Stimulated activated naive B cell treated with anti-CD40 and anti-IgM and Interleukin-4, amounts not matched to agents 10 μg/mL and 1 μg/mL and 100 μg/mL, for 72 hours (primary cell): ENCODE measurements at regions not wholly inside any gene's neighbourhood (a gene's known extent, or its start where the extent isn't known, plus 50 kb on each side); places are given as distances from the start of the nearest gene placed in this dataset.

Source experiments
- ATAC-seq, 2 donors: fragments of 150-1000 bp; cut with Tn5 transposase; replicated peaks; 2 replicates each; pipeline ENCODE4 v1.10.0; 2021; ENCODE audit warnings: moderate library complexity in 1 of 2
- DNase-seq: peaks from one replicate; pipeline ENCODE4 v3.0.0; 2021
- H3K27ac Mint-ChIP-seq: one replicate; pipeline ENCODE4 v1.8.0; 2022; ENCODE audit warnings: mild to moderate bottlenecking, mixed read lengths
- H3K27me3 Mint-ChIP-seq, 2 donors: one replicate each; pipeline ENCODE4 v1.8.0; 2022; ENCODE audit warnings: mixed read lengths in 2 of 2
- H3K36me3 Mint-ChIP-seq, 2 donors: one replicate each; pipeline ENCODE4 v1.8.0; 2022; ENCODE audit warnings: mixed read lengths in 2 of 2, mild to moderate bottlenecking in 1 of 2
- H3K4me1 Mint-ChIP-seq, 2 donors: one replicate each; pipeline ENCODE4 v1.8.0; 2022; ENCODE audit warnings: mixed read lengths in 2 of 2, mild to moderate bottlenecking in 1 of 2
- H3K4me3 Mint-ChIP-seq, 2 donors: one replicate each; pipeline ENCODE4 v1.8.0; 2022; ENCODE audit warnings: mild to moderate bottlenecking in 2 of 2, mixed read lengths in 2 of 2, moderate library complexity in 1 of 2
- H3K9me3 Mint-ChIP-seq, 2 donors: one replicate each; pipeline ENCODE4 v1.8.0; 2022; ENCODE audit warnings: mixed read lengths in 2 of 2, mild to moderate bottlenecking in 1 of 2

DNA sequence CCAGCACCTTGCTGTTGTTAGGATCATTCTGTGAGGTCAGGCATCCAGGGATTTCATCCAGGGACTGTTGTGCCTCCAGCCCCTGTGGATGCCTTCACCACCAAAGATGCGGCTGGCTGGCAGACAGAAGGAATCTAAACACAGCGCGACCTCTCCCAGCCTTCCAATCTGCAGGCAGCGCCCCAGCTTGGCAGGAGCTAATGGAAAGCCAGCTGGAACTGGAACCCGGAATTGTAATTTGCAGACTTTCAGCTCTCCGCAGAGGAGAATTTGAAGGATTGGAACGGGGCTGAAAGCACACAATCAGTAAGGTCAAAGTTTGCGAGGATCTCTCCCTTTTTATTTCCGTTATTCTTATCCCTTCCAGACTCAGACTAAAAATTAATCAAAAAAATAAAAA is 127.8 kb downstream of the TRIB2 start:
- no peak overlapping the region for H3K4me3 Mint-ChIP-seq
- no peaks in the 10 kb centered on the region for H3K9me3 Mint-ChIP-seq
- H3K27me3 Mint-ChIP-seq: peaks cover 36 to 43% of the 10 kb centered on the region in 2 donors
- no peak overlapping the region for H3K27ac Mint-ChIP-seq
- DNase-seq (no peak), ATAC-seq (no peak)
- no peaks in the 10 kb centered on the region for H3K4me1 Mint-ChIP-seq
- no peaks in the 10 kb centered on the region for H3K36me3 Mint-ChIP-seq

DNA sequence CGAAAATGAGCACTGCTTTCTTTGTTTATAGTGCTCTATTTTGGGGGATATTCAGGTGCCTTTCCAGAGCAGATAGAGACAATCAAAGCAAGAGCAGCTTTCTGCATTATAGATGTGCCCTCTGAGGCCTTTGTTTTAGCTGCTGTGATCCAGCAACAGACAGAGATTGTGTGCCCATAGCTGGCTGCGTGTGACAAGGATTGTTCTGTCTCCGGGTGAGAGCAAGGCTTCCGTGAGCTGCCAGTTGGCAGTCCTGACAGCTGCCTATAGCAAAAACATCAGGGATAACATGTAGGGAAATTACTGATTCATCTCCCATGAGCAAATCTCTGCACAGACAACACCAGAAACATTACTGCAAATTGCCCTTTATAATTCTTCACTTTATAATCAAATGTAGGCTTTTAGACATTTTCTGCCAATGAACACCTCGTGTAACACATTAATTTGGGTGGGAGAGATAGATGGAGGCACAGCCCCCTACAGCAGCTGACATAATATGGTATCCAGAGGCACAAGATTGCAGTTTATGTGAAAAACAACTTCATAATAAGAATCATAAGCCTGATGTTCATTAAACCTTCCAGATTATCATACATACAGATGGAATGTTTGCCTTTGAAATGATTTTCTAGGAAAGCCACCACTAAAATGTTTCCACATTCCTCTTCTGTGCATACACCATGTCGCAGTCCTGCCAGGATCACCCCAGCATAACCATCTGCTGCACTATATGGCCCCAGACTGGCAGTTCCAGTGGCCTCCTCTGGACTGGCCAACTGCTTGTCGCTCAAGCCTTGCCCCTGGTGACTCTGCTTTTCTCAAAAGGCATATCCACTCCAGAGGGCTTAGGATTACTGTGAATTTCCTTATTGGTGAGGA is 131.2 kb downstream of the TRIB2 start:
- Mint-ChIP-seq H3K9me3 (peaks cover 0 to 1% of the 10 kb centered on the region in 2 donors), H3K36me3 (no peaks in the 10 kb centered on the region), H3K4me1 (no peaks in the 10 kb centered on the region), H3K27ac (no peak overlapping the region), H3K4me3 (no peak overlapping the region), H3K27me3 (peaks cover 26 to 35% of the 10 kb centered on the region in 2 donors)
- DNase-seq (no peak), ATAC-seq (no peak)

DNA sequence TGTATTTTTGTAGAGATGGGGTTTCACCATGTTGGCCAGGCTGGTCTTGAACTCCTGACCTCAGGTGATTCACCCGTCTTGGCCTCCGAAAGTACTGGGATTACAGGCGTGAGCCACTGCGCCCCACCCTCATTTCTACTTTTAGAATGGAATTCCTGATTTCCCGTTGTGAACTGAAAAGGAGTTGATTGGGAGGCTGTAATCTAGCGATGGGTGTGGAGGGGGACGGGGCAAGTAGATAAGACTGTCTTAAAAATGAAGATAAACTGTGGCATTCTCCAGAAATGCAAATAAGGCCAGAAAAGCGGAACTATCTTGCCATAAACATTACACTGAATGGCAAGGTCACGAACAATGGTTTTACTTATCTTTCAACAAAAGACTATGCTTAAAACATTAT is 135.4 kb downstream of the TRIB2 start:
- peaks cover 0 to 13% of the 10 kb centered on the region in 2 donors for H3K4me1 Mint-ChIP-seq
- H3K4me3 Mint-ChIP-seq: no peak overlapping the region
- ATAC-seq (no peak), DNase-seq (no peak)
- H3K9me3 Mint-ChIP-seq: peaks cover 0 to 2% of the 10 kb centered on the region in 2 donors
- H3K27ac Mint-ChIP-seq: no peak overlapping the region
- peaks cover 15 to 23% of the 10 kb centered on the region in 2 donors for H3K27me3 Mint-ChIP-seq
- H3K36me3 Mint-ChIP-seq: no peaks in the 10 kb centered on the region

DNA sequence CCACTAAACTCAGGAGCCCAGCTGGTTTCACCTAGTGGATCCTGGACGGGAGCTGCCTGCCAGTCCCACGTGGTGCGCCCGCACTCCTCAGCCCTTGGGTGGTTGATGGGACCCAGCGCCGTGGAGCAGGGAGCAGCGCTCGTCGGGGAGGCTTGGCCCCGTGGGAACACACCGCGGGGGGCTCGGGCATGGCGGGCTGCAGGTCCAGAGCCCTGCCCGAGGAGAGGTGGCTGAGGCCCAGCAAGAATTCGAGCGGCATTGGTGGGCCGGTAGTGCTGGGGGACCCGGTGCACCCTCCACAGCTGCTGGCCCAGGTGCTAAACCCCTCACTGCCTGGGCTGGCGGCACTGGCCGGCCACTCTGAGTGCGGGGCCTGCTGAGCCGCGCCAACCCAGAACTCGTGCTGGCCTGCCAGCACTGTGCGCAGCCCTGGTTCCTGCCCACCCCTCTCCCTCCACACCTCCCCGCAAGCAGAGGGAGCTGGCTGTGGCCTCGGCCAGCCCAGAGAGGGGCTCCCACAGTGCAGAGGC is 137.3 kb downstream of the TRIB2 start:
- Mint-ChIP-seq H3K4me3 (no peak overlapping the region), H3K36me3 (no peaks in the 10 kb centered on the region), H3K27me3 (peaks cover 11 to 20% of the 10 kb centered on the region in 2 donors), H3K9me3 (peaks cover 0 to 2% of the 10 kb centered on the region in 2 donors), H3K4me1 (peaks cover 0 to 13% of the 10 kb centered on the region in 2 donors), H3K27ac (no peak overlapping the region)
- ATAC-seq: no peak
- DNase-seq: no peak

DNA sequence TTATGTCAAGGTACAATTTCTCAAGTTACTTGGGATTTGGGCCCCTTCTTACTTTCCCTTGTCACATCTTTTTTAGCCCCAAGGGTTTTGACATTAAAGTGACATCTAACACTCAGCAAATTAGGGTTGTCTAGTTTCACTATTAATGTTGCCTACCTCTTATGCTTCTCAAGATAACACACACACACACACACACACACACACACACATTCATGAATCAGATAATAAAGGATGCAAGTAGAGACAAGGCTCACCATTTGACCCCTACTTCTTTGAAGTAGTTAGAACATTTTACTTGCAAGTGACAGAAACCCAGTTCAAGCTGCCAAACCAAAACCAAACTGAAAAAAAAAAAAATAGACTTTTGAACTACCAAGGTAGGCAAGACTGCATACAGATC is 138.8 kb downstream of the TRIB2 start:
- peaks cover 4 to 6% of the 10 kb centered on the region in 2 donors for H3K9me3 Mint-ChIP-seq
- ATAC-seq (peak; percentile 38 to 52), DNase-seq (no peak)
- peaks cover 6 to 7% of the 10 kb centered on the region in 2 donors for H3K27me3 Mint-ChIP-seq
- H3K4me3 Mint-ChIP-seq: no peak overlapping the region
- H3K4me1 Mint-ChIP-seq: peaks cover 0 to 13% of the 10 kb centered on the region in 2 donors
- H3K27ac Mint-ChIP-seq: no peak overlapping the region
- H3K36me3 Mint-ChIP-seq: no peaks in the 10 kb centered on the region

DNA sequence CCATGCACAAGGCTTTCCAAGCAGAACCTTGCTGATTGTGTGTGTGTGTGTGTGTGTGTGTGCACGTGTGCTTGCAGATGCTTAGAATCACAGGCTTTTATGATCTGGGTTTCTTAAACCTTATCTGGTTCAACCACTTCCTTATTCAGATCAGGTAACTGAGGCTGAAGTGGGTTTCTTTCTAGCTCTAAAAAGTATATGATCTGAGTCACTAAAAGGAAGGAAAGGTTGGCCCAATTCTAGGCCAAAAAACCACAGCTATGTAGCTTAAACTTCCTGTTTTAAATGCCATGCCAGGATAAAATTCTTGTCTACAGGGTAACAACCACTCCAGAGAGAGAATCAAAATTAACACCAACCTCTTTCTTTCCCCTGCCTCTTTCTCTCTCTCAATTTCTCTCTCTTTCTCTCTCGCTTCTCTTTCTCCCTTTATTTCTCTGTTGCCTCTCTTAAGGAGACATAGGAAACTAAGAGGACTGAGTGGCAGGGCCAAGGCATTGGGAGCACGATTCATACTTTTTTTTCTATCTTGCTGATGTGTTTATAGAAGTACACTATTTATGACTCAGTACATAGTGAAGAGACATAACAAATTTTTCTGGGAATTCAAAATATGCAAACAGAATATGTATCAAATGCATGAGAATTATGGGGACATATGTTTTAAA is 140.3 kb downstream of the TRIB2 start:
- Mint-ChIP-seq H3K4me3 (no peak overlapping the region), H3K27ac (no peak overlapping the region), H3K9me3 (peaks cover 4 to 6% of the 10 kb centered on the region in 2 donors), H3K27me3 (peaks cover 0 to 6% of the 10 kb centered on the region in 2 donors), H3K36me3 (no peaks in the 10 kb centered on the region), H3K4me1 (peaks cover 8 to 16% of the 10 kb centered on the region in 2 donors)
- ATAC-seq: peak; percentile 95
- DNase-seq: no peak

DNA sequence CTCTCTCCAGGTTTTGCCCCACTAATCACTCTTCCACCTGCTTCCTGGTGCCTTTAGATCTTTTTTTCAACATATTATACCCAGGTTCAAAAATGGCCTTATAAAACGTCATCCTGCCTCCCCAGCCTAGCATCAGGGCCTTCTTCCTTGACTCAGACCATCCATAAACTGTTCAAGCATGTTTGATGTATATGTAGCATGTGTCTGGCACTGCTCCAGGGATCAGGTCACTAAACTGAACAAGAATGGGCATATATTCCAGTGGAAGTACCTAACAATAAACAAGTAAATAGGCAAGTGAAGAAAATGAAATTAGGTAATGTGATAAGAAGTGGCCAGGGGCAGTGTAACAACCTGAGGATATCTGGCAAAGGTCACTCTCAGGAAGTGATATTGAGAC is 141.2 kb downstream of the TRIB2 start:
- H3K4me3 Mint-ChIP-seq: no peak overlapping the region
- ATAC-seq: no peak

DNA sequence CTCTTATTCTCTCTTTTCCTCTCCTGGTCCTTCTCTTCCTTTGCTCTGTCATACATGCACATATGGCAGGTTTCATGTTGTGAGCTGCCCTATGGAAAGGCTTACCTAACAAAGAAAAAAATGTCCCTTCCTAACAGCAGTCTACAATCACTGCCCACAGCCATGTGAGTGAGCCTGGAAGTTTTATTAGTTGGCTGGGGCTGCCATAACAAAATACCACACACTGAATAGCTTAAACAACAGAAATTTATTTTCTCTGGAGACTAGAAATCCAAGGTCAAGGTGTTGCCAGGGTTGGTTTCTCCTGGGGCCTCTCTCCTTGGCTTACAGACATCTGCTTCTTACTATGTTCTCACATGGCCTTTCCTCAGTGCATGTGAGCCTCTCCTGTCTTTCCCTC is 142.1 kb downstream of the TRIB2 start:
- H3K27me3 Mint-ChIP-seq: peaks cover 0 to 6% of the 10 kb centered on the region in 2 donors
- ATAC-seq (no peak), DNase-seq (no peak)
- peaks cover 6 to 11% of the 10 kb centered on the region in 2 donors for H3K9me3 Mint-ChIP-seq
- H3K36me3 Mint-ChIP-seq: peaks cover 0 to 5% of the 10 kb centered on the region in 2 donors
- no peak overlapping the region for H3K27ac Mint-ChIP-seq
- no peak overlapping the region for H3K4me3 Mint-ChIP-seq
- H3K4me1 Mint-ChIP-seq: peaks cover 8 to 16% of the 10 kb centered on the region in 2 donors

More for the DNA sequence above, 141.2 kb downstream of the TRIB2 start:
- H3K36me3 Mint-ChIP-seq: no peaks in the 10 kb centered on the region
- H3K27me3 Mint-ChIP-seq: peaks cover 0 to 6% of the 10 kb centered on the region in 2 donors
- H3K9me3 Mint-ChIP-seq: peaks cover 4 to 6% of the 10 kb centered on the region in 2 donors
- no peak for DNase-seq
- peaks cover 8 to 16% of the 10 kb centered on the region in 2 donors for H3K4me1 Mint-ChIP-seq
- H3K27ac Mint-ChIP-seq: no peak overlapping the region

DNA sequence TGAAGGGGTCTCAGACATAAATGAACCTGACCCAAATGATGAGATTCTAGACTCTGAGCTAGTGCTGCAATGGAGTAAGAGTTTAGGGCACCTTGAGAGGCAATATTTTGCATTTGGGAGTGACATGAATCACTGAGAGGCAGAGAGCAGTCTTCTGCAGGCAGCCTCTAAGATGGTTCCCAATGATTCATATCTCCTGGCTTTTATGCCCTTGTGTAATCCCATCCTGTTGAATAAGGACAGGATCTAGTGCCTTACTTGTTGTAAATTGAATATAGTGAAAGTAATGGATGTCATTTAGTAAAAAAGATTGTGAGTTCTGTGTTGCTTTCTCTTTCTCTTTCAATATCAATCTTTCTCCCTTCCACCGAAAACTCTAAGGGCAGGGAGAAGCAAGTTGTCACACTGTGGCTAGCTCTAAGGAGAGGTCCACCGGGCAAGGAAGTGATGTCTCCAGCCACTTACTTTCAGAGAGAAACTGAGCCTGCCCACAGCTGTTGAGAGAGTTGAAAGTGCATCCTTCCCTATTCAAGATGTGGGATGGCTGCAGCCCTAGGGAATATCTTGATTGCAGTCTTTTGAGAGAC is 144.7 kb downstream of the TRIB2 start:
- ATAC-seq (no peak), DNase-seq (no peak)
- Mint-ChIP-seq H3K4me1 (peaks cover 5 to 8% of the 10 kb centered on the region in 2 donors), H3K27me3 (peaks cover 9 to 12% of the 10 kb centered on the region in 2 donors), H3K27ac (no peak overlapping the region), H3K36me3 (peaks cover 5 to 14% of the 10 kb centered on the region in 2 donors), H3K4me3 (no peak overlapping the region), H3K9me3 (peaks cover 11 to 21% of the 10 kb centered on the region in 2 donors)

DNA sequence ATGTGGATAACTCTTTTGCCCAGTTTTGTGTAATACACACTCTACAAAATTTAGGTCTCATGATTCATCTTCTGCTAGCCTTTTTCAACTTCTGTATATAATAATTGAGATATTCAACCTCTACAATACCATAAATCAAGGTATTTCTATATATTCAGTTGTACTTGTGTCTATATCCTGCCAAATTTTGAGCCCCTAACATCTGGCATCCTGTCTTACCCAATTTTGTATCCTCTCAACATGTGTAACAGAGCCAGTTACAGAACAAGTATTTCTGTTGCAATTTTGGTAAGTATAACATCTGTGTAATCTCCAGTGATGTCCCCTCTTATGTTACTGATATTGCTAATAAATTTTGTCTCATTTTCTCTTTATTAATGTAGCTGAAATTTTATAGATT is 145.8 kb downstream of the TRIB2 start:
- peaks cover 3 to 8% of the 10 kb centered on the region in 2 donors for H3K4me1 Mint-ChIP-seq

DNA sequence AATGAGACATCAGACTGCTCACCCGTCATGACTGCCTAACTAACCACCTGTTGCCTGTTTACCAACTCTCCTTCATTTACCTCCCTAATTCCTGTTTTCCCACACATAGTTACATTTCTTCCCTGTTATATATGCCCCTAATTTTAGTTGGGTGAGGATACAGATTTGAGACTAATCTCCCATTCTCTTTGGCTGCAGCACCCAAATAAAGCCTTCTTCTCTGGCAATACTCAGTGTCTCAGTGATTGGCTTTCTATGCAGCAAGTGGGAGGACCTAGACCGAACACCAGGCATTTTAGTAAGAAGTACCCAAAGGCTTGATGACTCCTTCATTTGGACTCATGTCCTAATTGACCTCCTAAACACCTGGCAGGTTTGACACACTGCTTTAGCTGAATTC is 147.2 kb downstream of the TRIB2 start:
- Mint-ChIP-seq H3K27me3 (peaks cover 14 to 17% of the 10 kb centered on the region in 2 donors), H3K36me3 (peaks cover 5 to 14% of the 10 kb centered on the region in 2 donors), H3K4me3 (no peak overlapping the region), H3K27ac (no peak overlapping the region), H3K4me1 (peaks cover 3 to 8% of the 10 kb centered on the region in 2 donors), H3K9me3 (peaks cover 11 to 21% of the 10 kb centered on the region in 2 donors)
- ATAC-seq (no peak), DNase-seq (no peak)

More for the DNA sequence above, 145.8 kb downstream of the TRIB2 start:
- Mint-ChIP-seq H3K36me3 (peaks cover 5 to 14% of the 10 kb centered on the region in 2 donors), H3K27ac (no peak overlapping the region), H3K9me3 (peaks cover 11 to 21% of the 10 kb centered on the region in 2 donors), H3K27me3 (peaks cover 14 to 17% of the 10 kb centered on the region in 2 donors), H3K4me3 (no peak overlapping the region)
- DNase-seq: no peak
- ATAC-seq: no peak

DNA sequence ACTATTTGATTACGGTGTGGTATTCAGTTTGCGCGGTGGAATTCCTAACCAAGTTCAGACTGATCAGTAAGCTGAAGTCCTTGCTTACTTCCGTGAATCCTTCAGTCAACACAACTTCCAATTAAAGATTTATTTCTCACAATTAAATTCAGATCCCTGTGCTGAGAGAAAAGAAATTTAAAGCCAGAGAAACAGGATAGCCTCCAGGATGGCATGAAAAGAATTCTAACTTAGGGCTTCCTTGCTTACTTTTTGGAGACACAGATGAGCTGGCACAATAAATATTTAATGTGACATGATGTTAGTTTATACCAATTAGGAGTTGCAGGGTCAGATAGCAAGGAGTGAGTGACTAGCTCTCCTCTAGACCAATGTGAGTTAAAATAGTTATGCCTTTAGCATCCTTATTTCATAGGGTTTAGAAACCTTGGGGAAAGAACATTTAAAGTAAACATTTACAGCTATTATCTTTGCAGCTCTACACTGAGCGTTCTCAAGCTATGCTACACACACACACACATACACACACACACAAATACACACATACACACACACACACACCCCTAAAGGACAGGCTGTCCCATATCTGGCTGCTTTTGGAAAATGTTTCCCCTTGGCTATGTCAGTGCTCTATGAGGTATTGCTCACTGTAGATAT is 151.0 kb downstream of the TRIB2 start:
- no peak for ATAC-seq
- Mint-ChIP-seq H3K4me1 (no peaks in the 10 kb centered on the region), H3K27ac (no peak overlapping the region), H3K4me3 (no peak overlapping the region), H3K36me3 (peaks cover 5 to 14% of the 10 kb centered on the region in 2 donors), H3K9me3 (peaks cover 8 to 16% of the 10 kb centered on the region in 2 donors), H3K27me3 (peaks cover 16 to 32% of the 10 kb centered on the region in 2 donors)
- no peak for DNase-seq

DNA sequence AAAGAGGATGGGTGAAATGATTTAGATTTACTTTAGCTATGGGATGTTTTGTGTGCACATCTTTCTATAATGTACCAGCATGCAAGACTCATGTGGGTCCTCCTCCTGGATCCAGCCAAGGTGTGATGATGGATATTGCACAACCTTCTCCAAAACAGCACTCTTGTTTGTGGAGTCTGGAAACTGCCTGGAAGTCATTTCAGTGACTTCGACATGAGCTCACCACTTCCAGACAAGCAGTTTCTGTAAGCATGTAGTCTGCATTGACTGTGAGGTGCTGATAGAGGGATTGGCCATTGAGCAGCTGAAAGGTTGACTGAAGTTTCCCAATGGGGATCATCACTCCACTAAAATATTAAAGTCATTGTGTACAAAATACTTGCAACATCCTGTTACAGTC is 154.0 kb downstream of the TRIB2 start:
- ATAC-seq (no peak), DNase-seq (no peak)
- Mint-ChIP-seq H3K36me3 (peaks cover 0 to under 1% of the 10 kb centered on the region in 2 donors), H3K4me1 (no peaks in the 10 kb centered on the region), H3K27ac (no peak overlapping the region), H3K9me3 (peaks cover 0 to under 1% of the 10 kb centered on the region in 2 donors), H3K27me3 (peaks cover 16 to 38% of the 10 kb centered on the region in 2 donors), H3K4me3 (no peak overlapping the region)
